H1 (cell line): ENCODE measurements at regions not wholly inside any gene's neighbourhood (a gene's known extent, or its start where the extent isn't known, plus 50 kb on each side); places are given as distances from the start of the nearest gene placed in this dataset.

ENCODE experiments used
- CTCF ChIA-PET: fragments of 300-600 bp; sonication (Branson Sonifier 250); formaldehyde crosslinking; loops from one replicate; lab custom pipeline; 2021; ENCODE audit not compliant: partially characterized antibody; lab: Charles Lee
- POLR2A ChIA-PET: fragments of 300-600 bp; sonication (Branson Sonifier 250); formaldehyde crosslinking; loops from one replicate; lab custom pipeline; 2021; ENCODE audit warnings: inconsistent platforms; ENCODE audit not compliant: partially characterized antibody; lab: Charles Lee
- DNase-seq, 2 experiments: peaks; one replicate each; pipeline versions ENCODE4 v3.0.0 to v3.0.0-alpha.2; 2010 to 2022; ENCODE audit warnings: low spot score in 2 of 2, low read depth in 1 of 2, mixed read lengths in 1 of 2
- FAIRE-seq: peaks from 2 replicates; lab custom pipeline; 2011; peaks lifted over from hg19 to GRCh38; lab: Jason Lieb, UNC
- H2AFZ ChIP-seq: 2 replicates; pipeline ENCODE4 v1.8.1; 2012; ENCODE audit warnings: low read length, inconsistent platforms
- H2AK5ac ChIP-seq: 2 replicates; pipeline ENCODE4 v1.6.1; 2013; ENCODE audit warnings: low read depth, low read length
- H2BK120ac ChIP-seq: replicated peaks from 2 replicates; pipeline ENCODE3; 2013; ENCODE audit warnings: low read depth, low read length, inconsistent platforms
- H2BK12ac ChIP-seq: 2 replicates; pipeline ENCODE4 v1.6.1; 2013; ENCODE audit warnings: low read depth, low read length
- H2BK15ac ChIP-seq: 2 replicates; pipeline ENCODE4 v1.6.1; 2013; ENCODE audit warnings: low read length
- H2BK20ac ChIP-seq: 2 replicates; pipeline ENCODE4 v1.6.1; 2013; ENCODE audit warnings: low read length
- H2BK5ac ChIP-seq: 2 replicates; pipeline ENCODE4 v1.6.1; 2013; ENCODE audit warnings: low read depth, low read length
- H3K14ac ChIP-seq: 2 replicates; pipeline ENCODE4 v1.6.1; 2013; ENCODE audit warnings: inconsistent platforms; ENCODE audit not compliant: insufficient read length
- H3K18ac ChIP-seq: 2 replicates; pipeline ENCODE4 v1.6.1; 2013; ENCODE audit warnings: low read length; ENCODE audit errors: extremely low read depth
- H3K23ac ChIP-seq: 2 replicates; pipeline ENCODE4 v1.6.1; 2013; ENCODE audit warnings: inconsistent platforms; ENCODE audit not compliant: insufficient read length
- H3K23me2 ChIP-seq: 2 replicates; pipeline ENCODE4 v1.6.1; 2013; ENCODE audit warnings: low read depth, low read length
- H3K27ac ChIP-seq: 2 replicates; pipeline ENCODE4 v1.6.1; 2011; ENCODE audit warnings: low read depth, low read length, inconsistent platforms
- H3K27me3 ChIP-seq, 4 experiments: replicated peaks in 1 of 4; 1 replicate in 1 of 4; 2 replicates in 3 of 4; pipeline versions ENCODE4 v1.6.1 to v1.8.1; 2011 to 2013; ENCODE audit warnings: low read length in 3 of 4, mild to moderate bottlenecking in 3 of 4, inconsistent platforms in 2 of 4, mixed read lengths in 2 of 4, moderate library complexity in 1 of 4; ENCODE audit not compliant: control insufficient read depth in 3 of 4, insufficient read depth in 3 of 4; ENCODE audit errors: extremely low read depth in 1 of 4
- H3K36me3 ChIP-seq, 4 experiments: 2 replicates each; pipeline versions ENCODE4 v1.6.1 to v1.8.1; 2011 to 2013; ENCODE audit warnings: mild to moderate bottlenecking in 4 of 4, low read length in 3 of 4, moderate library complexity in 2 of 4, control low read depth in 1 of 4, inconsistent platforms in 1 of 4; ENCODE audit not compliant: insufficient read depth in 4 of 4, control insufficient read depth in 2 of 4
- H3K4ac ChIP-seq: replicated peaks from 2 replicates; pipeline ENCODE3; 2013; ENCODE audit warnings: low read length, low read depth, mixed read lengths, inconsistent platforms; ENCODE audit not compliant: insufficient read length
- H3K4me1 ChIP-seq, 4 experiments: replicated peaks in 1 of 4; 1 replicate in 1 of 4; 2 replicates in 3 of 4; pipeline versions ENCODE4 v1.6.1 to v1.8.1; 2011 to 2013; ENCODE audit warnings: low read length in 3 of 4, inconsistent platforms in 2 of 4, mixed read lengths in 1 of 4; ENCODE audit not compliant: insufficient read depth in 4 of 4, control insufficient read depth in 3 of 4
- H3K4me2 ChIP-seq, 2 experiments: 2 replicates each; pipeline versions ENCODE4 v1.6.1 to v1.8.1; 2011 to 2013; ENCODE audit warnings: low read depth in 2 of 2, low read length in 2 of 2, control low read depth in 1 of 2, inconsistent platforms in 1 of 2, mild to moderate bottlenecking in 1 of 2; ENCODE audit not compliant: insufficient read depth in 1 of 2
- H3K4me3 ChIP-seq, 4 experiments: fragments of 200-600, 300-600 bp in 1 of 4; sonication (generic), shearing (Covaris generic), sonication (Bioruptor Twin) in 1 of 4; 2 replicates each; pipeline versions ENCODE4 v1.5.1 to v1.8.1; 2011 to 2016; ENCODE audit warnings: low read length in 4 of 4, low read depth in 3 of 4, control low read depth in 2 of 4, inconsistent platforms in 2 of 4, mild to moderate bottlenecking in 2 of 4, mixed read lengths in 1 of 4, moderate library complexity in 1 of 4; ENCODE audit not compliant: insufficient read depth in 2 of 4; ENCODE audit errors: extremely low read depth in 1 of 4
- H3K56ac ChIP-seq: replicated peaks from 2 replicates; pipeline ENCODE3; 2013; ENCODE audit warnings: low read depth, mild to moderate bottlenecking, mixed read lengths, low read length, inconsistent platforms; ENCODE audit not compliant: insufficient read length
- H3K79me1 ChIP-seq: 2 replicates; pipeline ENCODE4 v1.6.1; 2013; ENCODE audit warnings: low read depth, low read length, control low read depth
- H3K79me2 ChIP-seq, 2 experiments: 2 replicates each; pipeline versions ENCODE4 v1.6.1 to v1.8.1; 2012 to 2013; ENCODE audit warnings: low read length in 2 of 2, mild to moderate bottlenecking in 2 of 2, inconsistent platforms in 1 of 2; ENCODE audit not compliant: insufficient read depth in 2 of 2, control insufficient read depth in 1 of 2
- H3K9ac ChIP-seq, 4 experiments: replicated peaks in 1 of 4; 1 replicate in 1 of 4; 2 replicates in 3 of 4; pipeline versions ENCODE4 v1.6.1 to v1.8.1; 2011 to 2013; ENCODE audit warnings: low read depth in 3 of 4, low read length in 3 of 4, control low read depth in 2 of 4, mild to moderate bottlenecking in 2 of 4, moderate library complexity in 2 of 4, inconsistent platforms in 1 of 4; ENCODE audit errors: extremely low read depth in 1 of 4
- H3K9me3 ChIP-seq, 2 experiments: 2 replicates each; pipeline versions ENCODE4 v1.6.1 to v1.8.1; 2012 to 2013; ENCODE audit warnings: mild to moderate bottlenecking in 2 of 2, moderate library complexity in 2 of 2, control low read depth in 1 of 2, inconsistent platforms in 1 of 2, low read depth in 1 of 2, low read length in 1 of 2, mixed read lengths in 1 of 2; ENCODE audit not compliant: insufficient read depth in 2 of 2
- H4K20me1 ChIP-seq, 2 experiments: replicated peaks in 1 of 2; 2 replicates each; pipeline versions ENCODE3 to v1.8.1; 2011 to 2013; ENCODE audit warnings: inconsistent platforms in 2 of 2, low read length in 2 of 2, mild to moderate bottlenecking in 1 of 2; ENCODE audit not compliant: insufficient read depth in 2 of 2, control insufficient read depth in 1 of 2
- H4K5ac ChIP-seq: 2 replicates; pipeline ENCODE4 v1.6.1; 2013; ENCODE audit warnings: low read length, low read depth, mixed read lengths, inconsistent platforms; ENCODE audit not compliant: insufficient read length
- H4K8ac ChIP-seq: 2 replicates; pipeline ENCODE4 v1.8.0; 2013; ENCODE audit warnings: mild to moderate bottlenecking, moderate library complexity, low read length, inconsistent platforms; ENCODE audit not compliant: insufficient read depth; ENCODE audit errors: extremely low read depth
- H4K91ac ChIP-seq: replicated peaks from 2 replicates; pipeline ENCODE3; 2013; ENCODE audit warnings: low read length, mixed read lengths, inconsistent platforms; ENCODE audit not compliant: insufficient read length
- ASH2L ChIP-seq: fragments of 200-600, 300-600 bp; sonication (generic); IDR thresholded peaks from one replicate; pipeline ENCODE4 v1.7.1; 2017; ENCODE audit warnings: low read length
- CREB1 ChIP-seq: IDR thresholded peaks from 2 replicates; pipeline ENCODE4 v1.6.1; 2012; ENCODE audit warnings: inconsistent platforms
- GABPA ChIP-seq: IDR thresholded peaks from 2 replicates; pipeline ENCODE4 v1.6.1; 2011; ENCODE audit warnings: mild to moderate bottlenecking, low read length, moderate library complexity, borderline replicate concordance; ENCODE audit not compliant: insufficient read depth
- JUND ChIP-seq: IDR thresholded peaks from 2 replicates; pipeline ENCODE4 v1.6.1; 2011; ENCODE audit warnings: mild to moderate bottlenecking, improper control_type of control experiment, low read length
- KDM5A ChIP-seq: fragments of 200-600 bp; IDR thresholded peaks from 2 replicates; pipeline ENCODE4 v1.7.1; 2012; ENCODE audit warnings: mild to moderate bottlenecking, low read length, inconsistent platforms, mixed read lengths
- MAFK ChIP-seq: IDR thresholded peaks from 2 replicates; pipeline ENCODE4 v1.6.1; 2012; ENCODE audit warnings: low read depth, mild to moderate bottlenecking, improper control_type of control experiment, low read length
- PHF8 ChIP-seq: fragments of 200-600 bp; sonication (generic); conservative IDR thresholded peaks from 2 replicates; pipeline ENCODE4 v1.7.1; 2012; ENCODE audit warnings: low read depth, mild to moderate bottlenecking, inconsistent platforms, low read length, moderate library complexity
- POLR2AphosphoS5 ChIP-seq: IDR thresholded peaks from 2 replicates; pipeline ENCODE4 v1.6.1; 2011; ENCODE audit warnings: low read depth, low read length
- RBBP5 ChIP-seq: IDR thresholded peaks from 2 replicates; pipeline ENCODE4 v1.7.1; 2012; ENCODE audit warnings: low read depth, mild to moderate bottlenecking, inconsistent platforms, low read length, moderate library complexity, borderline replicate concordance
- SUZ12 ChIP-seq: fragments of 200-600 bp; sonication (generic); IDR thresholded peaks from 2 replicates; pipeline ENCODE4 v1.6.1; 2012; ENCODE audit warnings: mild to moderate bottlenecking, inconsistent platforms, low read length, moderate library complexity, mixed read lengths
- TAF7 ChIP-seq: optimal IDR thresholded peaks from 2 replicates; pipeline ENCODE3; 2011; ENCODE audit warnings: low read depth, mild to moderate bottlenecking, inconsistent platforms, low read length, moderate library complexity, borderline replicate concordance
- WGBS, 2 experiments: shearing (Covaris generic) in 1 of 2; methylation state at CpG; one replicate each; pipeline versions ENCODE4 v1.1.6 to v1.1.7; 2013 to 2015; ENCODE audit warnings: low lambda C conversion rate in 2 of 2, mixed read lengths in 2 of 2, inconsistent platforms in 1 of 2, low coverage in 1 of 2, missing lambda C conversion rate in 1 of 2; ENCODE audit not compliant: insufficient replicate concordance in 2 of 2, insufficient coverage in 1 of 2, insufficient read length in 1 of 2; ENCODE audit errors: extremely low coverage in 1 of 2, missing lambda C conversion rate in 1 of 2; 5-methylcytosine and 5-hydroxymethylcytosine counted together

DNA sequence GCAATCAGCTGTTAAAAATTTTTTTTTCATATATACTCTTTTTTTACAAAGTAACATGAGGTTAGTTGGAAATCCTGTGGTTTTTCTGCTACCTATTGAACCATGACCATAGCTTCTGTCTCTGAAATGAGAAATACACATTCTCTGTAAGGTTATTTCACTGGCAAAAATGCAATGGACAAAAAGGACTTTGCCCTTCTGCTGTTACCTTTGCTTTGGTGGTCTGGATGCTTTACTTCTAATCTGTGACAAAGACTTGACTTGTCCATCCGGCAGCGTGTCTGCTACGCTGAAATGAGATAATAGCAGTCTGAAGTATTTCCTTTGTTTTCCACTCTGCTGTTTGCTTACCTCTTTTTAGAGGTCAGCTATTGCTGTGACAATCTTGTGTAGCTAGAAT lies 412.8 kb downstream of the SLITRK6 start:
- no peak overlapping the region for H4K8ac ChIP-seq
- H3K56ac ChIP-seq: no peak overlapping the region
- 91% methylated on average over 3 of the region's 3 CpGs; no CpG with 5 or more reads in 1 of the 2 experiments for WGBS, 2 experiments
- H2BK120ac ChIP-seq: no peak overlapping the region
- H3K79me1 ChIP-seq: no peaks in the 10 kb centered on the region
- no peak overlapping the region for H3K9ac ChIP-seq
- H2AK5ac ChIP-seq: no peak overlapping the region
- no peak overlapping the region for H3K4ac ChIP-seq
- H3K4me3 ChIP-seq: no peak overlapping the region
- H3K27me3 ChIP-seq: no peaks in the 10 kb centered on the region
- no peak for DNase-seq
- POLR2A ChIA-PET: no interaction called here
- no peak overlapping the region for H3K14ac ChIP-seq
- no peak overlapping the region for H4K91ac ChIP-seq
- no peaks in the 10 kb centered on the region for H3K9me3 ChIP-seq
- FAIRE-seq: no peak
- H3K27ac ChIP-seq: no peak overlapping the region
- H3K23me2 ChIP-seq: no peaks in the 10 kb centered on the region
- no peaks in the 10 kb centered on the region for H4K20me1 ChIP-seq
- H2BK20ac ChIP-seq: no peak overlapping the region
- H4K5ac ChIP-seq: no peak overlapping the region
- no peaks in the 10 kb centered on the region for H3K4me1 ChIP-seq
- no peak overlapping the region for H3K18ac ChIP-seq
- no peaks in the 10 kb centered on the region for H3K79me2 ChIP-seq
- no peak overlapping the region for H3K23ac ChIP-seq
- H3K4me2 ChIP-seq: no peak overlapping the region
- CTCF ChIA-PET: interaction anchor here (0.6 kb wide), 1 partner anchor 385 kb away, joined by 3 read pairs; no protein-coding TSS in a partner anchor
- H3K36me3 ChIP-seq: no peaks in the 10 kb centered on the region
- peak overlapping the region; percentile 63; the same call in 1 of the 2 replicates for H2AFZ ChIP-seq
- no peak overlapping the region for H2BK15ac ChIP-seq
- H2BK12ac ChIP-seq: no peak overlapping the region
- no peak overlapping the region for H2BK5ac ChIP-seq
- TF ChIP-seq CREB1 (no peak), MAFK (no peak), ASH2L (no peak), TAF7 (no peak), JUND (no peak), SUZ12 (no peak), RBBP5 (no peak), PHF8 (no peak), GABPA (no peak), POLR2AphosphoS5 (no peak), KDM5A (no peak)
